Heart right ventricle (tissue), 16 donors: ENCODE measurements at regions not wholly inside any gene's neighbourhood (a gene's known extent, or its start where the extent isn't known, plus 50 kb on each side); places are given as distances from the start of the nearest gene placed in this dataset.

Experiments used
- ATAC-seq, 8 donors: fragments of 200-7000 bp; cut with Tn5 transposase; one replicate each; pipeline ENCODE4 v1.9.1; 2020; ENCODE audit warnings: mild to moderate bottlenecking in 8 of 8, moderate library complexity in 8 of 8, moderate number of reproducible peaks in 1 of 8
- DNase-seq, 2 donors: peaks; one replicate each; pipeline ENCODE4 v3.0.0-alpha.2; 2020
- H3K27ac ChIP-seq, 10 donors: fragments of 200-600 bp; sonication (generic) in 2 of 10; one replicate each; pipeline versions ENCODE4 v1.5.0 to v1.8.0; 2020 to 2022; ENCODE audit warnings: mild to moderate bottlenecking in 3 of 10
- H3K27me3 ChIP-seq, 7 donors: fragments of 200-600 bp; one replicate each; pipeline ENCODE4 v1.8.0; 2021 to 2022; ENCODE audit warnings: mild to moderate bottlenecking in 2 of 7
- H3K36me3 ChIP-seq, 9 donors: fragments of 200-600 bp; sonication (generic) in 1 of 9; one replicate each; pipeline versions ENCODE4 v1.5.0 to v1.8.0; 2020 to 2022; ENCODE audit warnings: mild to moderate bottlenecking in 2 of 9
- H3K4me1 ChIP-seq, 9 donors: fragments of 200-600 bp; sonication (generic) in 1 of 9; one replicate each; pipeline versions ENCODE4 v1.5.0 to v1.8.0; 2020 to 2022; ENCODE audit warnings: mild to moderate bottlenecking in 4 of 9
- H3K4me3 ChIP-seq, 10 donors: fragments of 200-600 bp; sonication (generic) in 2 of 10; one replicate each; pipeline versions ENCODE4 v1.5.0 to v1.8.0; 2020 to 2022; ENCODE audit warnings: mild to moderate bottlenecking in 7 of 10, moderate library complexity in 2 of 10
- H3K9me3 ChIP-seq, 11 donors: fragments of 200-600 bp in 10 of 11; sonication (generic) in 2 of 11; one replicate each; pipeline versions ENCODE4 v1.5.0 to v1.8.0; 2013 to 2022; ENCODE audit warnings: mild to moderate bottlenecking in 2 of 11, control low read depth in 1 of 11, moderate library complexity in 1 of 11
- CTCF ChIP-seq, 9 donors: fragments of 200-600 bp; sonication (generic) in 2 of 9; IDR thresholded peaks; one replicate each; pipeline versions ENCODE4 v1.5.0 to v1.8.0; 2021 to 2022; ENCODE audit warnings: antibody characterized with exemption in 9 of 9, mild to moderate bottlenecking in 5 of 9, moderate library complexity in 1 of 9
- WGBS, 2 donors: extraction: QIAGEN DNeasy Blood & Tissue Kit; methylation state at CpG; one replicate each; pipeline ENCODE4 v1.1.7; 2013; ENCODE audit warnings: inconsistent platforms in 1 of 2; 5-methylcytosine and 5-hydroxymethylcytosine counted together
- intact Hi-C, 10 donors: fragments of 100-400 bp; cut with DNase I; formaldehyde crosslinking; loops; one replicate each; pipeline versions ENCODE4 v1.11.1 to v1.14.2; 2022
- donor health status: Arrhythmogenic right ventricular cardiomyopathy.
- donor health status: ischemic (EF 13 %, LVEDD 7.1; RV severe dilation, severe dysfunction).
- donor health status: healthy with polysubstance abuse.
- donor health status: DM: no; HTN: yes; CAD: no.
- donor health status: DM: no; HTN: no; CAD: no.
- donor health status: ischemic (EF 25% LVEDD 6.9; RV normal size, moderate dysfunction).
- donor health status: ischemic (EF 25% LVEDD 5.7; RV mildly dilated, moderate dysfunction).
- donor health status: healthy.
- donor health status: DM: yes; HTN: yes; CAD: no.
- donor health status: Ischemic cardiomyopathy.
- donor health status: ischemic (EF 35%, LVEDD 5.7; RV mildly dilated, moderate dysfunction).
- donor health status: nonischemic (EF 11% LVEDD 7.7; RV severe dilation, severe dysfunction).
- donor health status: DM: yes; HTN: yes; CAD: no.
- donor health status: PGD.
- donor health status: ischemic (EF 29% LVEDD 5.4; RV normal size, mild dysfunction).
- donor health status: nonischemic (EF 23%, LVEDD 6.1; RV moderate dilation, normal function).

DNA sequence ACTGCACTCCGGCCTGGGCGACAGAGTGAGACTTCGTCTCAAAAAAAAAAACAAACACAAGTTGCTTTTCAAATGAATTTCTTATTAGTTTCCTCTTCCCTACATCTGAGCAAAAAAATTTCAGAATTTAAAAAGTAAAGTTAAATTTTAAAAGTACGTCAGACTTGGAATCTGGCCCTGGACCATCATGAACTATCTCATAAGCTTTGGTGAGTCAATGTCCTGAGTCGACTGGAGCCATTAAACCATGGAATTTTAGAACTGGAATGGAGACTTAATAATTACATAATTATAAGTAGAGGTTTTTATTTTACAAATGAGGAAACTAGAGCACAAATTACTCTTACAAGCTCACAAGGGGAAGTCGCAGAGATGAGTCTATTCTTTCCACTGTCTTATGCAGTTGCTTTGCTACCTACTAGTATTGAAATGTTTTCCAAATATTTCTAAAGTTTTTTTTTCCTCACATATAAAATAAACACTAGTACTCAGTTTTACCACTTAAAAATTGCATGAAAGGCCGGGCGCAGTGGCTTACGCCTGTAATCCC, 98.0 kb upstream of the ZNF608 start:
- H3K4me1 ChIP-seq, result peaks cover 0 to 7% (median 0%) of the 10 kb centered on the region in 9 donors
- no peak overlapping the region for H3K4me3 ChIP-seq
- intact Hi-C loops, result no loop called here
- 93 to 94% methylated on average over 9 of the region's 9 CpGs for WGBS, 2 donors
- H3K27ac ChIP-seq, result no peak overlapping the region
- no peak for TF ChIP-seq CTCF (IDR thresholded peaks at IDR 0.05)
- peak in 1 of 8 donors; percentile 38 for ATAC-seq
- DNase-seq, result no peak
- H3K36me3 ChIP-seq, result no peaks in the 10 kb centered on the region
- no peaks in the 10 kb centered on the region for H3K9me3 ChIP-seq
- H3K27me3 ChIP-seq, result no peaks in the 10 kb centered on the region

DNA sequence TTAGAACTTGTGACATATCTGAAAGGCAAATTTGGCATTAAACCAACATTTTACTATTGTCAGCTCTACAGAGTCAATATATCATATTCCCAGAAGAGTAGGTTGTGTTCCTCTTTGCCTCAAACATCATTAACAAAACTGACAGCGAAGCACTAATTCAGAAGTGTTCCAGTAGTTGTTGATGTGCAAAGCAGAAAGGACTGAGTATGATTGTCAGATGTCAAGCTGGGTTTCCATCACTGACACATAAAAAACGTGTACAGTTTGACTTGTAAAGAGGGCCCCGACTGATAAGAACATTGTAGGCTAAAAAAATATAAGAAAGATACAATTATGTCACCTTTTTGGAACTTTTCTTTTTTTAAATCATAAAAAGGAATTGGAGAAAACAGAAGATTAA, 101.5 kb upstream of the ZNF608 start:
- H3K27ac ChIP-seq, result no peak overlapping the region
- 80 to 81% methylated on average over 3 of the region's 3 CpGs for WGBS, 2 donors
- no peaks in the 10 kb centered on the region for H3K4me1 ChIP-seq
- DNase-seq (no peak), ATAC-seq (no peak)
- H3K27me3 ChIP-seq, result no peaks in the 10 kb centered on the region
- intact Hi-C loops, result no loop called here
- TF ChIP-seq CTCF (IDR thresholded peaks at IDR 0.05), result no peak
- no peaks in the 10 kb centered on the region for H3K36me3 ChIP-seq
- H3K9me3 ChIP-seq, result no peaks in the 10 kb centered on the region
- no peak overlapping the region for H3K4me3 ChIP-seq

DNA sequence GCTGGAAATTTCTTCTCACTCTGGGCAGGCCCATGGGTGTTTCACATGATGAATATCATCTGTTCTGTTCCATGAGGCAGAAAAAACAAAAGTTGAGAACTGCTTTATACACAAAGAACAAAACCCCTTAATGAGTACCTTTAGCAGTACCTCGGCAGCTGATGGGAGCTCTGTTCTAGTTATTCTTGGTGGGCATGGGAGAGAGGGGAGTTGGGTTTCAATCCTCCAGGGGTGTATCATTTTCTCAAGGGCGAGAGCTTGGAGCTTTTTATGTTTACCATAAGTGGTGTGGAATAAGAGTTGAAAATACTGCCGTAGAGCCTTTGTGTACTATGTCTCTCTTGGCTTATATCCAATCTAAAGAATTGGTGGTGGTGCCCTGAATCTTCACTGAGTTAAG, 103.3 kb upstream of the ZNF608 start:
- ATAC-seq, result no peak
- H3K4me1 ChIP-seq, result no peaks in the 10 kb centered on the region
- intact Hi-C loops, result no loop called here
- no peak for DNase-seq
- H3K27ac ChIP-seq, result no peak overlapping the region
- 79 to 86% methylated on average over 3 of the region's 3 CpGs for WGBS, 2 donors
- TF ChIP-seq CTCF (IDR thresholded peaks at IDR 0.05), result no peak
- no peak overlapping the region for H3K4me3 ChIP-seq
- H3K9me3 ChIP-seq, result no peaks in the 10 kb centered on the region
- H3K27me3 ChIP-seq, result no peaks in the 10 kb centered on the region
- no peaks in the 10 kb centered on the region for H3K36me3 ChIP-seq

DNA sequence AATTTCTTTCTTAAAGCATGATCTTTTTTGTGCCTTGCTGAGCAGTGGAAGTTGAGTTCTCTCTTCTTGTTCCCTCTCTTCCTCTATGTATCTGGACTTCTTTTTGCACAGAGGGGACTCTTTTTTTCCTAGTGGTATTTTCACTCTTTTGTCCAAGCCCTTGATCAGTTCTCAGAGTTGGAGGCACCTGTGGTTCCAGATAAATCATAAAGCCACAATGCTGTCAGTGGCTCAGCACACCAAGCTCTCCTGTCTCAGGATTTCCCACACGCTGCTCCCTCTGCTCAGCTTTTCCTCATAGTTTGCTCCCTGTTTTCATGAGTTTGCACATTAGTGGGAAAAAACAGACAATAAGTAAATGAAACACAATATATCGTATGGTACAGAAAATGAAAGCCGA, 110.3 kb upstream of the ZNF608 start:
- ATAC-seq (no peak), DNase-seq (no peak)
- intact Hi-C loops, result no loop called here
- Histone ChIP-seq H3K9me3 (no peaks in the 10 kb centered on the region), H3K4me1 (peaks cover 0 to 17% (median 0%) of the 10 kb centered on the region in 9 donors), H3K27ac (no peak overlapping the region), H3K4me3 (no peak overlapping the region), H3K27me3 (no peaks in the 10 kb centered on the region), H3K36me3 (no peaks in the 10 kb centered on the region)
- WGBS, 2 donors, result 97% methylated on average over 3 of the region's 3 CpGs
- no peak for TF ChIP-seq CTCF (IDR thresholded peaks at IDR 0.05)
